ENCODE measurements at regions not wholly inside any gene's neighbourhood (a gene's known extent, or its start where the extent isn't known, plus 50 kb on each side); places are given as distances from the start of the nearest gene placed in this dataset.

- H3K27me3 ChIP-seq (ENCODE audit: insufficient read depth, low read length, poor library complexity): no peaks in the 10 kb centered on the region
- no peak overlapping the region for H3K4me2 ChIP-seq (ENCODE audit: insufficient read depth, low read length)
- H2AFZ ChIP-seq (ENCODE audit: low read depth, low read length): no peak overlapping the region
Measured at GRCh38 chr5:18238321-18238720, 604.1 kb downstream of the TAF11L14 start.

GRCh38 chr5:18240971-18241370, 606.7 kb downstream of the TAF11L14 start:
- Histone ChIP-seq H3K4me3 (ENCODE audit: low read depth in 1 of 2, low read length in 2 of 2) (no peak overlapping the region), H3K4me1 (ENCODE audit: insufficient read depth, low read length) (no peaks in the 10 kb centered on the region), H3K79me2 (ENCODE audit: insufficient read depth, low read length) (no peaks in the 10 kb centered on the region), H3K27me3 (ENCODE audit: insufficient read depth, low read length, poor library complexity) (no peaks in the 10 kb centered on the region), H3K36me3 (ENCODE audit: insufficient read depth, low read length) (no peaks in the 10 kb centered on the region), H2AFZ (ENCODE audit: low read depth, low read length) (no peak overlapping the region), H3K9me3 (ENCODE audit: insufficient read depth, low read length, severe bottlenecking) (no peaks in the 10 kb centered on the region), H3K27ac (ENCODE audit: low read length) (no peak overlapping the region), H4K20me1 (ENCODE audit: insufficient read depth, low read length) (no peaks in the 10 kb centered on the region), H3K4me2 (ENCODE audit: insufficient read depth, low read length) (no peak overlapping the region), H3K9ac (ENCODE audit: low read depth, low read length) (no peak overlapping the region)
- ATAC-seq (ENCODE audit: insufficient read depth, low read depth) (no peak), DNase-seq (no peak)
- TF ChIP-seq EZH2 (IDR thresholded peaks at IDR 0.05; ENCODE audit: borderline replicate concordance, low read depth, low read length, severe bottlenecking) (no peak), CTCF (IDR thresholded peaks at IDR 0.05; ENCODE audit: borderline replicate concordance, extremely low read depth, low read length, poor library complexity, severe bottlenecking) (no peak)

More at GRCh38 chr5:18238321-18238720, 604.1 kb downstream of the TAF11L14 start:
- Histone ChIP-seq H3K4me1 (ENCODE audit: insufficient read depth, low read length) (no peaks in the 10 kb centered on the region), H3K4me3 (ENCODE audit: low read depth in 1 of 2, low read length in 2 of 2) (no peak overlapping the region), H3K36me3 (ENCODE audit: insufficient read depth, low read length) (no peaks in the 10 kb centered on the region), H3K79me2 (ENCODE audit: insufficient read depth, low read length) (no peaks in the 10 kb centered on the region), H3K9me3 (ENCODE audit: insufficient read depth, low read length, severe bottlenecking) (no peaks in the 10 kb centered on the region), H3K9ac (ENCODE audit: low read depth, low read length) (no peak overlapping the region), H4K20me1 (ENCODE audit: insufficient read depth, low read length) (no peaks in the 10 kb centered on the region), H3K27ac (ENCODE audit: low read length) (no peak overlapping the region)
- no peak for ATAC-seq (ENCODE audit: insufficient read depth, low read depth)
- DNase-seq: no peak
- TF ChIP-seq CTCF (IDR thresholded peaks at IDR 0.05; ENCODE audit: borderline replicate concordance, extremely low read depth, low read length, poor library complexity, severe bottlenecking) (no peak), EZH2 (IDR thresholded peaks at IDR 0.05; ENCODE audit: borderline replicate concordance, low read depth, low read length, severe bottlenecking) (no peak)

GRCh38 chr5:18243846-18244245, 609.6 kb downstream of the TAF11L14 start:
- H3K4me2 ChIP-seq (ENCODE audit: insufficient read depth, low read length): no peak overlapping the region
- ATAC-seq (ENCODE audit: insufficient read depth, low read depth): no peak
- no peaks in the 10 kb centered on the region for H3K36me3 ChIP-seq (ENCODE audit: insufficient read depth, low read length)
- no peaks in the 10 kb centered on the region for H3K79me2 ChIP-seq (ENCODE audit: insufficient read depth, low read length)
- no peaks in the 10 kb centered on the region for H3K27me3 ChIP-seq (ENCODE audit: insufficient read depth, low read length, poor library complexity)
- no peak for TF ChIP-seq CTCF (IDR thresholded peaks at IDR 0.05; ENCODE audit: borderline replicate concordance, extremely low read depth, low read length, poor library complexity, severe bottlenecking)
- TF ChIP-seq EZH2 (IDR thresholded peaks at IDR 0.05; ENCODE audit: borderline replicate concordance, low read depth, low read length, severe bottlenecking): no peak
- no peak for DNase-seq
- H4K20me1 ChIP-seq (ENCODE audit: insufficient read depth, low read length): no peaks in the 10 kb centered on the region
- peaks cover 4% of the 10 kb centered on the region for H3K9me3 ChIP-seq (ENCODE audit: insufficient read depth, low read length, severe bottlenecking)
- no peak overlapping the region for H3K9ac ChIP-seq (ENCODE audit: low read depth, low read length)
- no peak overlapping the region for H2AFZ ChIP-seq (ENCODE audit: low read depth, low read length)
- H3K4me1 ChIP-seq (ENCODE audit: insufficient read depth, low read length): no peaks in the 10 kb centered on the region
- no peak overlapping the region for H3K27ac ChIP-seq (ENCODE audit: low read length)
- no peak overlapping the region for H3K4me3 ChIP-seq (ENCODE audit: low read depth in 1 of 2, low read length in 2 of 2)

- ATAC-seq (ENCODE audit: insufficient read depth, low read depth): no peak
- Histone ChIP-seq H3K27ac (ENCODE audit: low read length) (no peak overlapping the region), H3K79me2 (ENCODE audit: insufficient read depth, low read length) (no peaks in the 10 kb centered on the region), H3K36me3 (ENCODE audit: insufficient read depth, low read length) (no peaks in the 10 kb centered on the region), H3K4me1 (ENCODE audit: insufficient read depth, low read length) (no peaks in the 10 kb centered on the region), H3K9ac (ENCODE audit: low read depth, low read length) (no peak overlapping the region), H3K4me2 (ENCODE audit: insufficient read depth, low read length) (no peak overlapping the region), H2AFZ (ENCODE audit: low read depth, low read length) (no peak overlapping the region), H3K4me3 (ENCODE audit: low read depth in 1 of 2, low read length in 2 of 2) (no peak overlapping the region), H3K9me3 (ENCODE audit: insufficient read depth, low read length, severe bottlenecking) (peaks cover 4% of the 10 kb centered on the region), H3K27me3 (ENCODE audit: insufficient read depth, low read length, poor library complexity) (no peaks in the 10 kb centered on the region), H4K20me1 (ENCODE audit: insufficient read depth, low read length) (no peaks in the 10 kb centered on the region)
- no peak for TF ChIP-seq EZH2 (IDR thresholded peaks at IDR 0.05; ENCODE audit: borderline replicate concordance, low read depth, low read length, severe bottlenecking)
- TF ChIP-seq CTCF (IDR thresholded peaks at IDR 0.05; ENCODE audit: borderline replicate concordance, extremely low read depth, low read length, poor library complexity, severe bottlenecking): no peak
- no peak for DNase-seq
Measured at GRCh38 chr5:18244309-18244708, 610.0 kb downstream of the TAF11L14 start.

Data from DND-41 (cell line).